Hepatocyte (in vitro differentiated cells): ENCODE measurements at regions not wholly inside any gene's neighbourhood (a gene's known extent, or its start where the extent isn't known, plus 50 kb on each side); places are given as distances from the start of the nearest gene placed in this dataset.

Experiments used
- DNase-seq: peaks from one replicate; pipeline ENCODE4 v3.0.0-alpha.2; 2016; ENCODE audit warnings: low spot score
- H2AFZ ChIP-seq: fragments of 200-600 bp; sonication (generic); 2 replicates; pipeline ENCODE4 v1.6.0; 2016; ENCODE audit warnings: antibody characterized with exemption, mild to moderate bottlenecking
- H3K27ac ChIP-seq: fragments of 200-600 bp; sonication (generic); 2 replicates; pipeline ENCODE4 v1.5.1; 2016; ENCODE audit warnings: mild to moderate bottlenecking
- H3K27me3 ChIP-seq: fragments of 200-600 bp; sonication (generic); 2 replicates; pipeline ENCODE4 v1.6.1; 2016
- H3K36me3 ChIP-seq: fragments of 200-600 bp; sonication (generic); replicated peaks from 2 replicates; pipeline ENCODE4 v1.5.1; 2016; ENCODE audit warnings: low read depth; ENCODE audit not compliant: insufficient read depth
- H3K4me1 ChIP-seq: fragments of 200-600 bp; sonication (generic); 2 replicates; pipeline ENCODE4 v1.5.1; 2016; ENCODE audit warnings: mild to moderate bottlenecking, moderate library complexity; ENCODE audit not compliant: insufficient read depth
- H3K4me2 ChIP-seq: fragments of 200-600 bp; sonication (generic); 2 replicates; pipeline ENCODE4 v1.6.0; 2016
- H3K4me3 ChIP-seq: fragments of 200-600 bp; sonication (generic); 2 replicates; pipeline ENCODE4 v1.5.1; 2016; ENCODE audit warnings: mild to moderate bottlenecking
- H3K79me2 ChIP-seq: fragments of 200-600 bp; sonication (generic); 2 replicates; pipeline ENCODE4 v1.6.0; 2017; ENCODE audit warnings: mild to moderate bottlenecking
- H3K9me2 ChIP-seq: fragments of 200-600 bp; sonication (generic); replicated peaks from 2 replicates; pipeline ENCODE4 v1.6.0; 2017; ENCODE audit warnings: mild to moderate bottlenecking; ENCODE audit not compliant: insufficient read depth
- H3K9me3 ChIP-seq: fragments of 200-600 bp; sonication (generic); 2 replicates; pipeline ENCODE4 v1.5.1; 2016; ENCODE audit warnings: low read depth, mild to moderate bottlenecking
- H4K20me1 ChIP-seq: fragments of 200-600 bp; sonication (generic); 2 replicates; pipeline ENCODE4 v1.6.0; 2016; ENCODE audit warnings: mild to moderate bottlenecking; ENCODE audit not compliant: insufficient read depth, poor library complexity, severe bottlenecking
- EZH2 ChIP-seq: fragments of 200-600 bp; sonication (generic); IDR thresholded peaks from 2 replicates; pipeline ENCODE4 v1.6.1; 2016; ENCODE audit warnings: antibody characterized with exemption, mild to moderate bottlenecking, borderline replicate concordance
- EZH2phosphoT487 ChIP-seq: fragments of 200-600 bp; sonication (generic); IDR thresholded peaks from one replicate; pipeline ENCODE4 v1.6.1; 2018; ENCODE audit warnings: antibody characterized with exemption, mild to moderate bottlenecking, low read depth, moderate library complexity; ENCODE audit not compliant: unreplicated experiment, severe bottlenecking
- WGBS: methylation state at CpG from one replicate; pipeline ENCODE4 v1.1.6; 2016; ENCODE audit warnings: low lambda C conversion rate; ENCODE audit errors: missing lambda C conversion rate; 5-methylcytosine and 5-hydroxymethylcytosine counted together
- TF ChIP-seq, protein P1 (sequence below): fragments of 200-600 bp; sonication (generic); IDR thresholded peaks from 2 replicates; pipeline ENCODE4 v1.5.1; 2016; ENCODE audit warnings: antibody characterized with exemption, mild to moderate bottlenecking; ENCODE audit not compliant: poor library complexity

GRCh38 chr13:111568290-111568689 is 247.8 kb downstream of the TEX29 start:
- Histone ChIP-seq H2AFZ (no peak overlapping the region), H3K79me2 (no peaks in the 10 kb centered on the region), H3K4me2 (no peak overlapping the region), H3K4me1 (no peaks in the 10 kb centered on the region), H3K27ac (no peak overlapping the region), H3K9me2 (no peaks in the 10 kb centered on the region), H3K27me3 (peaks cover 5% of the 10 kb centered on the region), H4K20me1 (no peaks in the 10 kb centered on the region), H3K9me3 (no peaks in the 10 kb centered on the region), H3K36me3 (no peaks in the 10 kb centered on the region), H3K4me3 (no peak overlapping the region)
- DNase-seq = no peak
- whole genome bisulfite sequencing = 72% methylated on average over 8 of the region's 8 CpGs
- no peak for TF ChIP-seq EZH2
- TF ChIP-seq EZH2phosphoT487 = no peak
- TF ChIP-seq, protein P1, sequence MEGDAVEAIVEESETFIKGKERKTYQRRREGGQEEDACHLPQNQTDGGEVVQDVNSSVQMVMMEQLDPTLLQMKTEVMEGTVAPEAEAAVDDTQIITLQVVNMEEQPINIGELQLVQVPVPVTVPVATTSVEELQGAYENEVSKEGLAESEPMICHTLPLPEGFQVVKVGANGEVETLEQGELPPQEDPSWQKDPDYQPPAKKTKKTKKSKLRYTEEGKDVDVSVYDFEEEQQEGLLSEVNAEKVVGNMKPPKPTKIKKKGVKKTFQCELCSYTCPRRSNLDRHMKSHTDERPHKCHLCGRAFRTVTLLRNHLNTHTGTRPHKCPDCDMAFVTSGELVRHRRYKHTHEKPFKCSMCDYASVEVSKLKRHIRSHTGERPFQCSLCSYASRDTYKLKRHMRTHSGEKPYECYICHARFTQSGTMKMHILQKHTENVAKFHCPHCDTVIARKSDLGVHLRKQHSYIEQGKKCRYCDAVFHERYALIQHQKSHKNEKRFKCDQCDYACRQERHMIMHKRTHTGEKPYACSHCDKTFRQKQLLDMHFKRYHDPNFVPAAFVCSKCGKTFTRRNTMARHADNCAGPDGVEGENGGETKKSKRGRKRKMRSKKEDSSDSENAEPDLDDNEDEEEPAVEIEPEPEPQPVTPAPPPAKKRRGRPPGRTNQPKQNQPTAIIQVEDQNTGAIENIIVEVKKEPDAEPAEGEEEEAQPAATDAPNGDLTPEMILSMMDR = no peak

DNA sequence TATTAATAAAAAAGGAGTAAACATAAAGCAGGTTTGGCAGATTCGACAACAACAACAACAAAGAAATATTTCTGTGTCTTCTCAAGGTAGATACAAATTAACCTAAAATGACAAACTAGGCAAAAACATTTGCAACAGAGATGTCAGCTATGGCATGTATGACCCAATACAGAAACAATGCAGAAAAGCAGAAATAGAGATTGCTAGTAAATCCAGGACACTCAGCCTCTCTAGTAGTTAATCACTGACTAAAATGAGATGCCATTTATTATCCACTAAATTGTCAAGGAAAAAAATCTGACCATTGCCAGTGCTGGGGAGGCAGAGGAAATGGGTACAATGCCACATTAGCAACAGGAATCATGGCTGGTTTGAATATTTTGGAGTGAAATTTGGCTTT is 250.5 kb downstream of the TEX29 start:
- no peaks in the 10 kb centered on the region for H4K20me1 ChIP-seq
- WGBS = 96% methylated on average over 1 of the region's 1 CpG
- DNase-seq = no peak
- no peak overlapping the region for H3K4me3 ChIP-seq
- H3K4me2 ChIP-seq = no peak overlapping the region
- no peak overlapping the region for H2AFZ ChIP-seq
- H3K27ac ChIP-seq = no peak overlapping the region
- H3K9me2 ChIP-seq = no peaks in the 10 kb centered on the region
- H3K4me1 ChIP-seq = no peaks in the 10 kb centered on the region
- TF ChIP-seq, protein P1 = no peak
- no peak for TF ChIP-seq EZH2
- no peak for TF ChIP-seq EZH2phosphoT487
- no peaks in the 10 kb centered on the region for H3K27me3 ChIP-seq
- H3K9me3 ChIP-seq = no peaks in the 10 kb centered on the region
- no peaks in the 10 kb centered on the region for H3K36me3 ChIP-seq
- H3K79me2 ChIP-seq = no peaks in the 10 kb centered on the region

- no peak for DNase-seq
- Histone ChIP-seq H3K79me2 (no peaks in the 10 kb centered on the region), H3K4me1 (no peaks in the 10 kb centered on the region), H3K27ac (no peak overlapping the region), H2AFZ (no peak overlapping the region), H3K36me3 (no peaks in the 10 kb centered on the region), H3K9me2 (no peaks in the 10 kb centered on the region), H4K20me1 (no peaks in the 10 kb centered on the region), H3K4me3 (no peak overlapping the region), H3K4me2 (no peak overlapping the region), H3K9me3 (no peaks in the 10 kb centered on the region), H3K27me3 (no peaks in the 10 kb centered on the region)
- WGBS = 89% methylated on average over 27 of the region's 27 CpGs
- TF ChIP-seq EZH2 = no peak
- TF ChIP-seq, protein P1 = no peak
- no peak for TF ChIP-seq EZH2phosphoT487
Observed at GRCh38 chr13:111572956-111573761, 252.7 kb downstream of the TEX29 start.
